Endothelial cell of umbilical vein (primary cell): ENCODE measurements at regions not wholly inside any gene's neighbourhood (a gene's known extent, or its start where the extent isn't known, plus 50 kb on each side); places are given as distances from the start of the nearest gene placed in this dataset.

Experiments used
- BruUV-seq: library from RNA; stranded (reverse); fragments of 400-500 nt; replicated peaks from 2 replicates; lab custom pipeline; 2021; lab: Mats Ljungman, UMichigan
- CTCF ChIA-PET: fragments of 300-600, 350-600 bp; sonication (Branson Sonifier 250); formaldehyde crosslinking; loops from one replicate; lab custom pipeline; 2021; ENCODE audit warnings: antibody characterized with exemption, inconsistent platforms; lab: Charles Lee
- POLR2A ChIA-PET: fragments of 300-600, 350-600 bp; sonication (Branson Sonifier 250); formaldehyde crosslinking; loops from one replicate; lab custom pipeline; 2021; ENCODE audit warnings: antibody characterized with exemption, inconsistent platforms; lab: Charles Lee
- DNase-seq: peaks from one replicate; pipeline ENCODE4 v3.0.0-alpha.2; 2011; ENCODE audit warnings: low read depth, low spot score
- FAIRE-seq: peaks from 2 replicates; lab custom pipeline; 2011; peaks lifted over from hg19 to GRCh38; lab: Jason Lieb, UNC
- H2AFZ ChIP-seq: 2 replicates; pipeline ENCODE4 v1.6.0; 2012; ENCODE audit warnings: low read depth, low read length, control low read depth, inconsistent platforms
- H3K27ac ChIP-seq: 2 replicates; pipeline ENCODE4 v1.5.1; 2011; ENCODE audit warnings: low read depth, mild to moderate bottlenecking, control low read depth, low read length, moderate library complexity; ENCODE audit not compliant: insufficient read depth
- H3K27me3 ChIP-seq, 2 experiments: 2 replicates each; pipeline versions ENCODE4 v1.6.0 to v1.6.1; 2011; ENCODE audit warnings: low read length in 2 of 2, mixed read lengths in 1 of 2; ENCODE audit not compliant: control insufficient read depth in 2 of 2, insufficient read depth in 2 of 2
- H3K36me3 ChIP-seq, 2 experiments: 2 replicates in 1 of 2; 3 replicates in 1 of 2; pipeline ENCODE4 v1.5.1; 2011; ENCODE audit warnings: low read length in 2 of 2, mild to moderate bottlenecking in 1 of 2, moderate library complexity in 1 of 2; ENCODE audit not compliant: control insufficient read depth in 2 of 2, insufficient read depth in 2 of 2; ENCODE audit errors: extremely low read depth in 1 of 2
- H3K4me1 ChIP-seq: 3 replicates; pipeline ENCODE4 v1.5.1; 2011; ENCODE audit warnings: mild to moderate bottlenecking, low read length; ENCODE audit not compliant: control insufficient read depth, insufficient read depth; ENCODE audit errors: extremely low read depth
- H3K4me2 ChIP-seq: 2 replicates; pipeline ENCODE4 v1.6.1; 2011; ENCODE audit warnings: low read length, control low read depth, mixed read lengths; ENCODE audit not compliant: insufficient read depth
- H3K4me3 ChIP-seq, 3 experiments: fragments of 200-600 bp in 1 of 3; sonication (generic), shearing (Covaris generic) in 1 of 3; replicated peaks in 1 of 3; 2 replicates each; pipeline ENCODE4 v1.5.1; 2011 to 2016; ENCODE audit warnings: control low read depth in 3 of 3, low read length in 3 of 3, mild to moderate bottlenecking in 2 of 3, inconsistent platforms in 1 of 3, low read depth in 1 of 3, moderate library complexity in 1 of 3; ENCODE audit not compliant: insufficient read depth in 1 of 3
- H3K79me2 ChIP-seq: 2 replicates; pipeline ENCODE4 v1.6.0; 2012; ENCODE audit warnings: low read length, inconsistent platforms; ENCODE audit not compliant: control insufficient read depth, insufficient read depth
- H3K9ac ChIP-seq: replicated peaks from 2 replicates; pipeline ENCODE3; 2011; ENCODE audit warnings: low read length, control low read depth; ENCODE audit not compliant: insufficient read depth; ENCODE audit errors: extremely low read depth
- H3K9me1 ChIP-seq: replicated peaks from 3 replicates; pipeline ENCODE4 v1.6.0; 2011; ENCODE audit warnings: mild to moderate bottlenecking, low read length; ENCODE audit not compliant: control insufficient read depth, insufficient read depth; ENCODE audit errors: extremely low read depth
- H3K9me3 ChIP-seq: replicated peaks from 2 replicates; pipeline ENCODE4 v1.5.1; 2012; ENCODE audit warnings: low read length, inconsistent platforms; ENCODE audit not compliant: control insufficient read depth, insufficient read depth
- H4K20me1 ChIP-seq: replicated peaks from 2 replicates; pipeline ENCODE3; 2011; ENCODE audit warnings: mild to moderate bottlenecking, low read length; ENCODE audit not compliant: control insufficient read depth, insufficient read depth; ENCODE audit errors: extremely low read depth
- EZH2 ChIP-seq: IDR thresholded peaks from 2 replicates; pipeline ENCODE4 v1.6.1; 2012; ENCODE audit warnings: borderline replicate concordance, low read depth, mild to moderate bottlenecking, moderate library complexity, low read length, inconsistent platforms; ENCODE audit not compliant: severe bottlenecking
- FOS ChIP-seq: IDR thresholded peaks from 2 replicates; pipeline ENCODE4 v1.6.1; 2011; ENCODE audit warnings: mild to moderate bottlenecking, low read length, moderate library complexity, borderline replicate concordance; ENCODE audit not compliant: insufficient read depth
- GATA2 ChIP-seq: IDR thresholded peaks from 2 replicates; pipeline ENCODE4 v1.7.0; 2011; ENCODE audit warnings: low read depth, mild to moderate bottlenecking, moderate library complexity, mixed read lengths, low read length; ENCODE audit not compliant: insufficient read length, insufficient read depth
- POLR2A ChIP-seq: IDR thresholded peaks from 2 replicates; pipeline ENCODE4 v1.6.1; 2012; ENCODE audit warnings: low read depth, mild to moderate bottlenecking, control low read depth, low read length
- POLR2AphosphoS5 ChIP-seq: IDR thresholded peaks from 2 replicates; pipeline ENCODE4 v1.6.1; 2012; ENCODE audit warnings: low read depth, mild to moderate bottlenecking, control low read depth, low read length, moderate library complexity; ENCODE audit not compliant: insufficient read depth
- dilution Hi-C: fragments of 300-500 bp; cut with MboI; formaldehyde crosslinking; loops from one replicate; pipeline ENCODE4 v1.15.0; 2019; ENCODE audit warnings: low sequenced_read_pairs; ENCODE audit not compliant: extremely low pct_ligation_motif_present
- intact Hi-C: fragments of 100-400 bp; cut with micrococcal nuclease; formaldehyde crosslinking; loops from one replicate; pipeline ENCODE4 v1.10.0; 2022
- TF ChIP-seq, protein P1 (sequence below): IDR thresholded peaks from 2 replicates; pipeline ENCODE4 v1.6.1; 2011; ENCODE audit not compliant: insufficient read depth, insufficient read length
- TF ChIP-seq, protein P2 (sequence below), 2 donors: IDR thresholded peaks; 1 replicate in 1 of 2; 2 replicates in 1 of 2; pipeline ENCODE4 v1.5.1; 2011; ENCODE audit warnings: low read length in 2 of 2, mild to moderate bottlenecking in 2 of 2, moderate library complexity in 2 of 2, control low read depth in 1 of 2, inconsistent platforms in 1 of 2, low read depth in 1 of 2; ENCODE audit not compliant: insufficient read depth in 1 of 2; ENCODE audit errors: extremely low read depth in 1 of 2

DNA sequence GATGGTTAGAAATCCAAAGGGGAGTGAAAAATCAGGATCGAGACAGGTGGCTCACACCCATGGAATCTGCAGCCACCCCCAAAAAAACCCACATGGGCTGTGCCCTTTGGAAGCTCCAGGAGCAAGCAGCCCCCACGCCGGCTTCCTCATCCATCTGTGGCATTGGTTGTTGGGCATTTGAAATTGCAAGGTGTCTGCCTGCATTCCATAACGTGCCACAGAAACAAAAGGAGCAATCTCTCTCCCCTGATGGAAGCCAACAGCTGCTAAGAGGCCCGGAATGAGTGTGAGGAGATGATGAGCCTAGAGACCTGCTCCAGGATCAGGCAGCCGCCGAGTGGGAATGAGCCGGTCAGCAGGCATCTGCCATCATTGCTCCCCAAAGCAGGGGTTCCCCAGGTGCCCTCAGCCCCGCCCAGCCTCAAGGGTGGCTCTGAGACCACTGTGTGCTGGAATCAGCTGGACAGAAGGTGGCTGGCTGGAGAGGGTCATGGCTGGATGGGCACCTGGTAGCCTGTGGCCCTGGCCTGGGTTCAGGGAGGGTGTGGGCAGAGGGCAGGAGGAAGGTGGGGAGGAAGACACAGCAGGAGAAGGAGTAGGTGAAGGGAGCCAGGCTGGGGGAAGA, 113.2 kb downstream of the CRLF2 start:
- CTCF ChIA-PET, result no interaction called here
- dilution Hi-C loops, result no loop called here
- no peaks in the 10 kb centered on the region for H3K27me3 ChIP-seq
- H3K9me3 ChIP-seq, result peaks cover 11% of the 10 kb centered on the region
- H3K27ac ChIP-seq, result no peak overlapping the region
- no peak overlapping the region for H2AFZ ChIP-seq
- intact Hi-C loops, result no loop called here
- no peaks in the 10 kb centered on the region for H4K20me1 ChIP-seq
- TF ChIP-seq POLR2A (no peak), POLR2AphosphoS5 (no peak), GATA2 (no peak), FOS (no peak), EZH2 (no peak)
- TF ChIP-seq, protein P1, sequence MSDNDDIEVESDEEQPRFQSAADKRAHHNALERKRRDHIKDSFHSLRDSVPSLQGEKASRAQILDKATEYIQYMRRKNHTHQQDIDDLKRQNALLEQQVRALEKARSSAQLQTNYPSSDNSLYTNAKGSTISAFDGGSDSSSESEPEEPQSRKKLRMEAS, result no peak
- TF ChIP-seq, protein P2, sequence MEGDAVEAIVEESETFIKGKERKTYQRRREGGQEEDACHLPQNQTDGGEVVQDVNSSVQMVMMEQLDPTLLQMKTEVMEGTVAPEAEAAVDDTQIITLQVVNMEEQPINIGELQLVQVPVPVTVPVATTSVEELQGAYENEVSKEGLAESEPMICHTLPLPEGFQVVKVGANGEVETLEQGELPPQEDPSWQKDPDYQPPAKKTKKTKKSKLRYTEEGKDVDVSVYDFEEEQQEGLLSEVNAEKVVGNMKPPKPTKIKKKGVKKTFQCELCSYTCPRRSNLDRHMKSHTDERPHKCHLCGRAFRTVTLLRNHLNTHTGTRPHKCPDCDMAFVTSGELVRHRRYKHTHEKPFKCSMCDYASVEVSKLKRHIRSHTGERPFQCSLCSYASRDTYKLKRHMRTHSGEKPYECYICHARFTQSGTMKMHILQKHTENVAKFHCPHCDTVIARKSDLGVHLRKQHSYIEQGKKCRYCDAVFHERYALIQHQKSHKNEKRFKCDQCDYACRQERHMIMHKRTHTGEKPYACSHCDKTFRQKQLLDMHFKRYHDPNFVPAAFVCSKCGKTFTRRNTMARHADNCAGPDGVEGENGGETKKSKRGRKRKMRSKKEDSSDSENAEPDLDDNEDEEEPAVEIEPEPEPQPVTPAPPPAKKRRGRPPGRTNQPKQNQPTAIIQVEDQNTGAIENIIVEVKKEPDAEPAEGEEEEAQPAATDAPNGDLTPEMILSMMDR (IDR thresholded peaks at IDR 0.05; ENCODE audit: extremely low read depth in 1 of 2, insufficient read depth in 1 of 2, low read depth in 1 of 2, low read length in 2 of 2), result no peak
- no peaks in the 10 kb centered on the region for H3K4me1 ChIP-seq
- no peaks in the 10 kb centered on the region for H3K36me3 ChIP-seq
- FAIRE-seq, result no peak
- no peak for DNase-seq
- no peaks in the 10 kb centered on the region for H3K79me2 ChIP-seq
- no peak overlapping the region for H3K4me2 ChIP-seq
- no peaks in the 10 kb centered on the region for H3K9me1 ChIP-seq
- H3K4me3 ChIP-seq, result no peak overlapping the region
- no peak overlapping the region for H3K9ac ChIP-seq
- POLR2A ChIA-PET, result no interaction called here
- no TSS peak for BruUV-seq
